Spleen (tissue), 11 donors: ENCODE measurements at regions not wholly inside any gene's neighbourhood (a gene's known extent, or its start where the extent isn't known, plus 50 kb on each side); places are given as distances from the start of the nearest gene placed in this dataset.

Experiments
- DNase-seq: peaks from one replicate; pipeline ENCODE4 v3.0.0-alpha.2; 2020
- H3K27ac ChIP-seq, 8 donors: fragments of 200-600 bp; sonication (generic) in 7 of 8; 1 replicate in 4 of 8; 2 replicates in 4 of 8; pipeline versions ENCODE4 v1.5.0 to v1.8.0; 2016 to 2021; ENCODE audit warnings: inconsistent platforms in 4 of 8, mild to moderate bottlenecking in 4 of 8, moderate library complexity in 1 of 8
- H3K27me3 ChIP-seq, 7 donors: fragments of 200-600 bp; sonication (generic) in 6 of 7; replicated peaks in 1 of 7; 1 replicate in 4 of 7; 2 replicates in 3 of 7; pipeline versions ENCODE4 v1.5.0 to v1.8.0; 2016 to 2021; ENCODE audit warnings: inconsistent platforms in 3 of 7, mild to moderate bottlenecking in 1 of 7
- H3K36me3 ChIP-seq, 6 donors: fragments of 200-600 bp; sonication (generic) in 5 of 6; 1 replicate in 4 of 6; 2 replicates in 2 of 6; pipeline versions ENCODE4 v1.5.0 to v1.8.0; 2016 to 2021; ENCODE audit warnings: inconsistent platforms in 2 of 6
- H3K4me1 ChIP-seq, 6 donors: fragments of 200-600 bp; sonication (generic) in 5 of 6; 1 replicate in 3 of 6; 2 replicates in 3 of 6; pipeline versions ENCODE4 v1.5.0 to v1.8.0; 2016 to 2021; ENCODE audit warnings: inconsistent platforms in 3 of 6
- H3K4me3 ChIP-seq, 8 donors: fragments of 200-600 bp; sonication (generic) in 7 of 8; 1 replicate in 4 of 8; 2 replicates in 4 of 8; pipeline versions ENCODE4 v1.5.0 to v1.8.0; 2016 to 2021; ENCODE audit warnings: inconsistent platforms in 4 of 8, mild to moderate bottlenecking in 4 of 8, moderate library complexity in 2 of 8
- H3K9me3 ChIP-seq, 8 donors: fragments of 200-600 bp; sonication (generic) in 7 of 8; 1 replicate in 4 of 8; 2 replicates in 4 of 8; pipeline versions ENCODE4 v1.5.0 to v1.8.0; 2016 to 2021; ENCODE audit warnings: inconsistent platforms in 4 of 8
- POLR2A ChIP-seq, 3 donors: fragments of 450-650 bp; IDR thresholded peaks; one replicate each; pipeline ENCODE4 v1.5.1; 2017; ENCODE audit warnings: antibody characterized with exemption in 3 of 3, mild to moderate bottlenecking in 1 of 3
- POLR2AphosphoS5 ChIP-seq, 3 donors: sonication (generic); formaldehyde crosslinking; IDR thresholded peaks; one replicate each; pipeline ENCODE4 v1.5.1; 2017; ENCODE audit warnings: antibody characterized with exemption in 3 of 3
- WGBS, 5 donors: extraction: QIAGEN DNeasy Blood & Tissue Kit in 3 of 5; methylation state at CpG; one replicate each; pipeline versions ENCODE4 v1.1.5 to v1.1.7; 2013 to 2018; 5-methylcytosine and 5-hydroxymethylcytosine counted together
- intact Hi-C: fragments of 100-400 bp; cut with DNase I; formaldehyde crosslinking; loops from one replicate; pipeline ENCODE4 v1.15.0; 2023; ENCODE audit warnings: low total_unique reads
- TF ChIP-seq, protein P1 (sequence below), 11 experiments: fragments of 200-600 bp in 7 of 11; fragments of 450-650 bp in 4 of 11; sonication (generic) in 4 of 11; IDR thresholded peaks in 8 of 11; conservative IDR thresholded peaks in 3 of 11; 1 replicate in 7 of 11; 2 replicates in 4 of 11; pipeline versions ENCODE4 v1.4.0 to v1.8.0; 2016 to 2021; ENCODE audit warnings: antibody characterized with exemption in 11 of 11, inconsistent platforms in 4 of 11, mild to moderate bottlenecking in 1 of 11
- donor health status: healthy with polysubstance abuse.
- donor health status: DM: no; HTN: no; CAD: no; lungs with moderate emphysema.
- donor health status: DM: no; HTN: no; CAD: no.
- donor health status: Bipolar disorder and iron deficiency.
- donor health status: healthy.
- donor health status: DM: no; HTN: no; CAD: no.
- donor health status: DM: yes; HTN: yes; CAD: no.

DNA sequence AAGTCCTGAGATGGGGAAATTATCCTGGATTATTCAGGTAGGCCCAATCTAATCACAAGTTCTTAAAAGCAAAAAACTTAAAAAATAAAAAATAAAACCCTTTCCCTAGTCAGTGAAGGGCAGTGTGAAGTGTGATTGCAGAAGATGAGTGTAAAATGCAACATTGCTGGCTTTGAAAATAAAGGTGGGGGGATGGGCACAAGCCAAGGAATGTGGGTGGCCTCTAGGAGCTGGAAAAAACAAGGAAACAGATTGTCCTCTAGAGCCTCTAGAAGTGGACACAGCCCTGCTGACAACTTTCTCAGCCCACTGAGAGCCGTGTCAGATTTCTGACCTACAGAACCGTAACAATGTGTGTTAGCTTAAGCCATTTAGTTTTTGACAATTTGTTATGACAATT, 184.3 kb upstream of the HNRNPA3 start:
- no peak overlapping the region for H3K27ac ChIP-seq

DNA sequence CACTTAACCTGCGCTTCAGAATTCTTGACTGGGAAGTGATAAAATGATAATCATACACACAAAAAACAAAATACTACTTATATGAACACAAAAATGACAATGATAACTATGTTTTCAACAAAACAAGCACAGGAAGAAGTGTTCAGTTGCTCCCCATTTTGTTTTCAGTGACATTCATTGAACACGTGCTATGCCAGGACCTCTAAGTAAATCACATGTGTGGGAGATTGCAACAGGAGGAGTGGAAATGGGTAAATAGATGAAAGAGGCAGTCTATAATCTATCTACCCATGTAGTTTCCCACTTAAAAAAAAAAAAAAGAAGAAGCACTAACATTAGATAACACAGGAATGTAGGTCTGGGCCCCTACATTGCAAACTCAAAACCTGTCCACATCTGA, 183.5 kb upstream of the HNRNPA3 start:
- Histone ChIP-seq H3K27me3 (no peaks in the 10 kb centered on the region), H3K36me3 (no peaks in the 10 kb centered on the region), H3K4me3 (no peak overlapping the region), H3K27ac (no peak overlapping the region), H3K4me1 (no peaks in the 10 kb centered on the region), H3K9me3 (no peaks in the 10 kb centered on the region)
- intact Hi-C loops, result no loop called here
- 87 to 96% (median 93%) methylated on average over 2 of the region's 2 CpGs for WGBS, 5 donors
- DNase-seq, result no peak
- no peak for TF ChIP-seq POLR2A (IDR thresholded peaks at IDR 0.05)
- TF ChIP-seq, protein P1, sequence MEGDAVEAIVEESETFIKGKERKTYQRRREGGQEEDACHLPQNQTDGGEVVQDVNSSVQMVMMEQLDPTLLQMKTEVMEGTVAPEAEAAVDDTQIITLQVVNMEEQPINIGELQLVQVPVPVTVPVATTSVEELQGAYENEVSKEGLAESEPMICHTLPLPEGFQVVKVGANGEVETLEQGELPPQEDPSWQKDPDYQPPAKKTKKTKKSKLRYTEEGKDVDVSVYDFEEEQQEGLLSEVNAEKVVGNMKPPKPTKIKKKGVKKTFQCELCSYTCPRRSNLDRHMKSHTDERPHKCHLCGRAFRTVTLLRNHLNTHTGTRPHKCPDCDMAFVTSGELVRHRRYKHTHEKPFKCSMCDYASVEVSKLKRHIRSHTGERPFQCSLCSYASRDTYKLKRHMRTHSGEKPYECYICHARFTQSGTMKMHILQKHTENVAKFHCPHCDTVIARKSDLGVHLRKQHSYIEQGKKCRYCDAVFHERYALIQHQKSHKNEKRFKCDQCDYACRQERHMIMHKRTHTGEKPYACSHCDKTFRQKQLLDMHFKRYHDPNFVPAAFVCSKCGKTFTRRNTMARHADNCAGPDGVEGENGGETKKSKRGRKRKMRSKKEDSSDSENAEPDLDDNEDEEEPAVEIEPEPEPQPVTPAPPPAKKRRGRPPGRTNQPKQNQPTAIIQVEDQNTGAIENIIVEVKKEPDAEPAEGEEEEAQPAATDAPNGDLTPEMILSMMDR (IDR thresholded peaks at IDR 0.05 in 8 of 11, conservative IDR thresholded peaks at IDR 0.05 in 3 of 11), result no peak
- TF ChIP-seq POLR2AphosphoS5 (IDR thresholded peaks at IDR 0.05), result no peak

More for the DNA sequence above, 184.3 kb upstream of the HNRNPA3 start:
- no peak for TF ChIP-seq POLR2A (IDR thresholded peaks at IDR 0.05)
- TF ChIP-seq POLR2AphosphoS5 (IDR thresholded peaks at IDR 0.05), result no peak
- TF ChIP-seq, protein P1 (IDR thresholded peaks at IDR 0.05 in 8 of 11, conservative IDR thresholded peaks at IDR 0.05 in 3 of 11), result no peak
- Histone ChIP-seq H3K4me3 (no peak overlapping the region), H3K4me1 (no peaks in the 10 kb centered on the region), H3K36me3 (no peaks in the 10 kb centered on the region), H3K9me3 (no peaks in the 10 kb centered on the region), H3K27me3 (no peaks in the 10 kb centered on the region)
- DNase-seq, result no peak
- WGBS, 5 donors, result 76 to 96% (median 89%) methylated on average over 2 of the region's 2 CpGs
- intact Hi-C loops, result no loop called here

DNA sequence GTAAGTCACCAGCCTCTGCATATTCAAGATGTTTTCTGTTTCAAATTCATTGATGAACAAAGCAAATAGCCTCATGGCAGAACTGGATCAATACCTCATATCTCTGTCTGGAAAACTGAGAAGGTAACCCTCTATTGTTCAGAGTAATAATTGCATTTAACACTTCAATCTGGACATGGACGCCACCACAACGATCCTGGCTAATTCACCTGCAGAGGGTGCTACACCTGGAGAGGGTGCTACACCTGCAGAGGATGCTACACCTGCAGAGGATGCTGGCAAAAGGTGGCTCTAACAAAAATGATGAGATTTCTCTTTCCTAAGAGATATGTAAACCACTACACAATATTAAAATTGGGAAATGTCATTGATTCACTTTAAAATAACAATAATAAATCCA, 183.1 kb upstream of the HNRNPA3 start:
- intact Hi-C loops, result no loop called here
- 79 to 90% (median 80%) methylated on average over 2 of the region's 2 CpGs for WGBS, 5 donors
- H3K4me3 ChIP-seq, result no peak overlapping the region
- no peaks in the 10 kb centered on the region for H3K4me1 ChIP-seq
- no peaks in the 10 kb centered on the region for H3K9me3 ChIP-seq
- H3K27ac ChIP-seq, result no peak overlapping the region
- TF ChIP-seq POLR2A (IDR thresholded peaks at IDR 0.05) (no peak), POLR2AphosphoS5 (IDR thresholded peaks at IDR 0.05) (no peak)
- TF ChIP-seq, protein P1 (IDR thresholded peaks at IDR 0.05 in 8 of 11, conservative IDR thresholded peaks at IDR 0.05 in 3 of 11), result no peak
- H3K36me3 ChIP-seq, result no peaks in the 10 kb centered on the region
- no peak for DNase-seq
- H3K27me3 ChIP-seq, result no peaks in the 10 kb centered on the region

DNA sequence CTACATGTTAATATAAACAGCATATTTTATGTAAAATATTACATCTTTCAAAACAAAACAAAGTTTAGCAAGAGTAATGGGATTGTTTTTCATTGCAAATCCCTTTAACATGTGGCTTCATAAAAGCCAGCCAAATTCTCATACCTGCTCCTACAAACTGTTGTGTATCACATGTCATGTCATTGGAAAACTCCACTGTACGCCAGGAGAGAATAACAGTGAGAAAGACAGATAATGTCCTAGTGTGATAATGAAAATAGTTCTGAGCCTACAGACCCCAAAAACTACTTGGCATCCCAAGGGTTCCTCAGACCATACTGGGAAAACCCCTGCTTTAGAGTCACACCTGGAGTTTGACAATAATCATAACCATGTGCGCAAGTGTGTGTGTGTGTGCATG, 182.7 kb upstream of the HNRNPA3 start:
- Histone ChIP-seq H3K27me3 (no peaks in the 10 kb centered on the region), H3K4me1 (no peaks in the 10 kb centered on the region), H3K9me3 (no peaks in the 10 kb centered on the region), H3K4me3 (no peak overlapping the region), H3K36me3 (no peaks in the 10 kb centered on the region), H3K27ac (no peak overlapping the region)
- TF ChIP-seq POLR2AphosphoS5 (IDR thresholded peaks at IDR 0.05) (no peak), POLR2A (IDR thresholded peaks at IDR 0.05) (no peak)
- TF ChIP-seq, protein P1 (IDR thresholded peaks at IDR 0.05 in 8 of 11, conservative IDR thresholded peaks at IDR 0.05 in 3 of 11), result no peak
- WGBS, 5 donors, result 79 to 98% (median 96%) methylated on average over 2 of the region's 2 CpGs
- intact Hi-C loops, result no loop called here
- DNase-seq, result no peak
